H9 (cell line): ENCODE measurements at regions not wholly inside any gene's neighbourhood (a gene's known extent, or its start where the extent isn't known, plus 50 kb on each side); places are given as distances from the start of the nearest gene placed in this dataset.

ENCODE experiments used
- DNase-seq: peaks from one replicate; pipeline ENCODE4 v3.0.0-alpha.2; 2017
- H2AFZ ChIP-seq: one replicate; pipeline ENCODE4 v1.6.1; 2013; ENCODE audit warnings: mild to moderate bottlenecking, low read length, control low read depth, moderate library complexity
- H2AK5ac ChIP-seq: 2 replicates; pipeline ENCODE4 v1.6.1; 2013; ENCODE audit warnings: low read length, control low read depth, mixed read lengths; ENCODE audit not compliant: insufficient read length
- H2BK120ac ChIP-seq: one replicate; pipeline ENCODE4 v1.6.1; 2013; ENCODE audit warnings: low read depth, mild to moderate bottlenecking, low read length, control low read depth, inconsistent platforms; ENCODE audit not compliant: poor library complexity, severe bottlenecking
- H2BK12ac ChIP-seq: 2 replicates; pipeline ENCODE4 v1.6.1; 2013; ENCODE audit warnings: low read length, control low read depth, mixed read lengths, low read depth; ENCODE audit not compliant: insufficient read length
- H2BK15ac ChIP-seq: 2 replicates; pipeline ENCODE4 v1.6.1; 2013; ENCODE audit warnings: low read depth, low read length, control low read depth
- H2BK20ac ChIP-seq: one replicate; pipeline ENCODE4 v1.6.1; 2013; ENCODE audit warnings: low read depth, mild to moderate bottlenecking, low read length, control low read depth, inconsistent platforms; ENCODE audit not compliant: poor library complexity, severe bottlenecking
- H2BK5ac ChIP-seq: 2 replicates; pipeline ENCODE4 v1.6.1; 2013; ENCODE audit warnings: low read length, control low read depth, mixed read lengths; ENCODE audit not compliant: insufficient read length
- H3K14ac ChIP-seq: 2 replicates; pipeline ENCODE4 v1.6.1; 2013; ENCODE audit warnings: low read length, control low read depth; ENCODE audit not compliant: insufficient read depth
- H3K18ac ChIP-seq: 2 replicates; pipeline ENCODE4 v1.6.1; 2013; ENCODE audit warnings: low read depth, mild to moderate bottlenecking, mixed read lengths, low read length, control low read depth; ENCODE audit not compliant: insufficient read length
- H3K23ac ChIP-seq: 2 replicates; pipeline ENCODE4 v1.6.1; 2013; ENCODE audit warnings: low read length, control low read depth, mixed read lengths, low read depth; ENCODE audit not compliant: insufficient read length
- H3K23me2 ChIP-seq: 2 replicates; pipeline ENCODE4 v1.6.1; 2013; ENCODE audit warnings: low read depth, mild to moderate bottlenecking, mixed read lengths, low read length, control low read depth; ENCODE audit not compliant: insufficient read length, poor library complexity, severe bottlenecking
- H3K27ac ChIP-seq: 2 replicates; pipeline ENCODE4 v1.5.1; 2013; ENCODE audit warnings: low read length, control low read depth, mixed read lengths, low read depth; ENCODE audit not compliant: insufficient read length
- H3K27me3 ChIP-seq: 2 replicates; pipeline ENCODE4 v1.6.1; 2013; ENCODE audit warnings: low read length, control low read depth, inconsistent platforms; ENCODE audit not compliant: insufficient read depth
- H3K4ac ChIP-seq: 2 replicates; pipeline ENCODE4 v1.6.1; 2013; ENCODE audit warnings: low read depth, mild to moderate bottlenecking, control low read depth, inconsistent platforms, low read length, moderate library complexity
- H3K4me1 ChIP-seq: 2 replicates; pipeline ENCODE4 v1.6.1; 2013; ENCODE audit warnings: low read length, control low read depth, inconsistent platforms; ENCODE audit not compliant: insufficient read depth
- H3K4me2 ChIP-seq: 2 replicates; pipeline ENCODE4 v1.6.1; 2013; ENCODE audit warnings: low read length, control low read depth, mixed read lengths; ENCODE audit not compliant: insufficient read length, insufficient read depth
- H3K56ac ChIP-seq: 2 replicates; pipeline ENCODE4 v1.6.1; 2013; ENCODE audit warnings: low read depth, mild to moderate bottlenecking, mixed read lengths, low read length, control low read depth; ENCODE audit not compliant: insufficient read length
- H3K79me1 ChIP-seq: 2 replicates; pipeline ENCODE4 v1.6.1; 2013; ENCODE audit warnings: low read depth, mild to moderate bottlenecking, moderate library complexity, low read length, control low read depth, inconsistent platforms; ENCODE audit not compliant: insufficient read depth, poor library complexity, severe bottlenecking
- H3K79me2 ChIP-seq: 2 replicates; pipeline ENCODE4 v1.6.1; 2013; ENCODE audit warnings: low read length, control low read depth, inconsistent platforms; ENCODE audit not compliant: insufficient read depth
- H3K9ac ChIP-seq: 2 replicates; pipeline ENCODE4 v1.6.1; 2013; ENCODE audit warnings: low read length, control low read depth, mixed read lengths; ENCODE audit not compliant: insufficient read length; ENCODE audit errors: extremely low read depth
- H3K9me3 ChIP-seq: one replicate; pipeline ENCODE4 v1.6.1; 2013; ENCODE audit warnings: low read depth, low read length, inconsistent platforms; ENCODE audit not compliant: control insufficient read depth
- H3T11ph ChIP-seq: one replicate; pipeline ENCODE4 v1.6.1; 2013; ENCODE audit warnings: mild to moderate bottlenecking, low read length, control low read depth, inconsistent platforms
- H4K20me1 ChIP-seq: one replicate; pipeline ENCODE4 v1.6.1; 2013; ENCODE audit not compliant: control insufficient read depth, insufficient read length, insufficient read depth
- H4K5ac ChIP-seq: 2 replicates; pipeline ENCODE4 v1.6.1; 2013; ENCODE audit warnings: low read depth, mild to moderate bottlenecking, mixed read lengths, low read length, control low read depth; ENCODE audit not compliant: insufficient read length
- H4K8ac ChIP-seq: replicated peaks from 2 replicates; pipeline ENCODE4 v1.6.1; 2013; ENCODE audit warnings: low read length, control low read depth, mixed read lengths, low read depth; ENCODE audit not compliant: insufficient read length
- H4K91ac ChIP-seq: 2 replicates; pipeline ENCODE4 v1.6.1; 2013; ENCODE audit warnings: low read depth, mild to moderate bottlenecking, moderate library complexity, mixed read lengths, low read length, control low read depth; ENCODE audit not compliant: insufficient read length
- H3K27ac Mint-ChIP-seq, 3 experiments: 2 replicates in 2 of 3; 3 replicates in 1 of 3; pipeline ENCODE4 v1.8.0; 2020 to 2021; ENCODE audit warnings: mixed read lengths in 3 of 3, mild to moderate bottlenecking in 1 of 3, moderate library complexity in 1 of 3
- H3K27me3 Mint-ChIP-seq: 2 replicates; pipeline ENCODE4 v1.8.0; 2021; ENCODE audit warnings: low read depth, mild to moderate bottlenecking, moderate library complexity, mixed read lengths
- H3K36me3 Mint-ChIP-seq, 3 experiments: 2 replicates in 2 of 3; 3 replicates in 1 of 3; pipeline ENCODE4 v1.8.0; 2020 to 2021; ENCODE audit warnings: low read depth in 3 of 3, mixed read lengths in 3 of 3; ENCODE audit not compliant: insufficient read depth in 1 of 3
- H3K4me1 Mint-ChIP-seq, 2 experiments: 2 replicates each; pipeline ENCODE4 v1.8.0; 2020; ENCODE audit warnings: mixed read lengths in 2 of 2
- H3K4me3 Mint-ChIP-seq, 2 experiments: 2 replicates in 1 of 2; 3 replicates in 1 of 2; pipeline ENCODE4 v1.8.0; 2020 to 2021; ENCODE audit warnings: mild to moderate bottlenecking in 2 of 2, mixed read lengths in 2 of 2, moderate library complexity in 1 of 2
- H3K9me3 Mint-ChIP-seq, 2 experiments: 2 replicates in 1 of 2; 3 replicates in 1 of 2; pipeline ENCODE4 v1.8.0; 2020; ENCODE audit warnings: mild to moderate bottlenecking in 2 of 2, mixed read lengths in 2 of 2, moderate library complexity in 1 of 2
- WGBS: extraction: QIAGEN DNeasy Blood & Tissue Kit; methylation state at CpG from one replicate; pipeline ENCODE4 v1.1.7; 2013; ENCODE audit warnings: missing lambda C conversion rate, low lambda C conversion rate, mixed read lengths; ENCODE audit not compliant: insufficient read length; ENCODE audit errors: extremely low coverage; 5-methylcytosine and 5-hydroxymethylcytosine counted together
- TF ChIP-seq, protein P1 (sequence below): fragments of 200-600 bp; sonication (generic); conservative IDR thresholded peaks from 3 replicates; pipeline ENCODE4 v1.8.0; 2021; ENCODE audit warnings: antibody characterized with exemption, mild to moderate bottlenecking

DNA sequence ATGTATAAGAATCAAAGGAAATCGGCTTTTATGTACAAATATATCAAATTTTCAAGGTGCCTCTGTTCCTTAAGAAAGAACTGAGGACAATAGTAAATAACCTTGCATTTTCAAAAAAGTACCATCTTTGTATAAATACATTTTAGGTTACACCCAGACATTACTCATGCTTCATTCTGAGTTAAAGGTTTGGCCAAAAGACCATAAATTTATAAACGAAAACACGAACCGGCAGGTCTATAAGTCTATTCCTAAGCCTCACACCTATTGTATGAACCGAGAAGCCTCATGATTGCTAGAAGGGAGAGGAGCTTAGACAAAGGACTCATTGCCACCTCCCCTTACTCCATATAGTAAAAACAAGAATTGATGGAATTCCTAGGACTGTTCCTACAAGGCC, 94.6 kb upstream of the PSMD7 start:
- no peaks in the 10 kb centered on the region for H3K36me3 Mint-ChIP-seq
- H3K4ac ChIP-seq, result no peak overlapping the region

More for the DNA sequence above, 94.6 kb upstream of the PSMD7 start:
- H2BK120ac ChIP-seq, result no peak overlapping the region
- H2AK5ac ChIP-seq, result no peak overlapping the region
- no peak overlapping the region for H2BK12ac ChIP-seq
- H3K4me1 ChIP-seq, result no peaks in the 10 kb centered on the region
- H3K79me1 ChIP-seq, result no peaks in the 10 kb centered on the region
- WGBS, result no CpG with 5 or more reads among the region's 5 CpGs
- no peak overlapping the region for H2BK5ac ChIP-seq
- H3K27me3 ChIP-seq, result no peaks in the 10 kb centered on the region
- H3K23me2 ChIP-seq, result no peaks in the 10 kb centered on the region
- no peak overlapping the region for H3K56ac ChIP-seq
- H3K27ac Mint-ChIP-seq, result no peak overlapping the region
- no peak overlapping the region for H3K14ac ChIP-seq
- DNase-seq, result no peak
- no peaks in the 10 kb centered on the region for H3K4me1 Mint-ChIP-seq
- H4K20me1 ChIP-seq, result no peaks in the 10 kb centered on the region
- no peaks in the 10 kb centered on the region for H3K9me3 Mint-ChIP-seq
- H3K79me2 ChIP-seq, result no peaks in the 10 kb centered on the region
- H2BK20ac ChIP-seq, result no peak overlapping the region
- H4K5ac ChIP-seq, result no peak overlapping the region
- H3K4me2 ChIP-seq, result no peak overlapping the region
- no peak overlapping the region for H4K8ac ChIP-seq
- H3T11ph ChIP-seq, result no peak overlapping the region
- H3K18ac ChIP-seq, result no peak overlapping the region
- H3K4me3 Mint-ChIP-seq, result no peak overlapping the region
- H4K91ac ChIP-seq, result no peak overlapping the region
- no peak overlapping the region for H2AFZ ChIP-seq
- H3K23ac ChIP-seq, result no peak overlapping the region
- H2BK15ac ChIP-seq, result no peak overlapping the region
- no peaks in the 10 kb centered on the region for H3K27me3 Mint-ChIP-seq
- no peak overlapping the region for H3K27ac ChIP-seq
- no peaks in the 10 kb centered on the region for H3K9me3 ChIP-seq
- no peak overlapping the region for H3K9ac ChIP-seq
- TF ChIP-seq, protein P1, sequence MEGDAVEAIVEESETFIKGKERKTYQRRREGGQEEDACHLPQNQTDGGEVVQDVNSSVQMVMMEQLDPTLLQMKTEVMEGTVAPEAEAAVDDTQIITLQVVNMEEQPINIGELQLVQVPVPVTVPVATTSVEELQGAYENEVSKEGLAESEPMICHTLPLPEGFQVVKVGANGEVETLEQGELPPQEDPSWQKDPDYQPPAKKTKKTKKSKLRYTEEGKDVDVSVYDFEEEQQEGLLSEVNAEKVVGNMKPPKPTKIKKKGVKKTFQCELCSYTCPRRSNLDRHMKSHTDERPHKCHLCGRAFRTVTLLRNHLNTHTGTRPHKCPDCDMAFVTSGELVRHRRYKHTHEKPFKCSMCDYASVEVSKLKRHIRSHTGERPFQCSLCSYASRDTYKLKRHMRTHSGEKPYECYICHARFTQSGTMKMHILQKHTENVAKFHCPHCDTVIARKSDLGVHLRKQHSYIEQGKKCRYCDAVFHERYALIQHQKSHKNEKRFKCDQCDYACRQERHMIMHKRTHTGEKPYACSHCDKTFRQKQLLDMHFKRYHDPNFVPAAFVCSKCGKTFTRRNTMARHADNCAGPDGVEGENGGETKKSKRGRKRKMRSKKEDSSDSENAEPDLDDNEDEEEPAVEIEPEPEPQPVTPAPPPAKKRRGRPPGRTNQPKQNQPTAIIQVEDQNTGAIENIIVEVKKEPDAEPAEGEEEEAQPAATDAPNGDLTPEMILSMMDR, result no peak
